HEK293 (cell line): ENCODE measurements at regions not wholly inside any gene's neighbourhood (a gene's known extent, or its start where the extent isn't known, plus 50 kb on each side); places are given as distances from the start of the nearest gene placed in this dataset.

Experiments used
- CTCF ChIP-seq: fragments of 450-650 bp; formaldehyde crosslinking; IDR thresholded peaks from 2 replicates; pipeline ENCODE4 v1.5.1; 2016; ENCODE audit warnings: missing biosample characterization, missing genetic modification characterization
- KLF1 ChIP-seq: fragments of 450-650 bp; formaldehyde crosslinking; IDR thresholded peaks from 2 replicates; pipeline ENCODE4 v1.5.1; 2016; ENCODE audit warnings: missing biosample characterization, missing genetic modification characterization
- ZNF121 ChIP-seq: fragments of 450-650 bp; formaldehyde crosslinking; IDR thresholded peaks from 2 replicates; pipeline ENCODE4 v1.5.1; 2016; ENCODE audit warnings: missing biosample characterization, missing genetic modification characterization
- ZNF24 ChIP-seq: fragments of 450-650 bp; formaldehyde crosslinking; IDR thresholded peaks from 2 replicates; pipeline ENCODE4 v1.5.1; 2016; ENCODE audit warnings: missing biosample characterization, missing genetic modification characterization
- ZNF362 ChIP-seq: fragments of 450-650 bp; formaldehyde crosslinking; IDR thresholded peaks from 2 replicates; pipeline ENCODE4 v1.5.1; 2016; ENCODE audit warnings: missing biosample characterization, missing genetic modification characterization
- ZNF510 ChIP-seq: fragments of 450-650 bp; formaldehyde crosslinking; IDR thresholded peaks from 2 replicates; pipeline ENCODE4 v1.5.1; 2018; ENCODE audit warnings: mild to moderate bottlenecking, missing genetic modification characterization, missing biosample characterization; ENCODE audit not compliant: insufficient replicate concordance
- TF ChIP-seq, protein P1 (sequence below): fragments of 450-650 bp; formaldehyde crosslinking; IDR thresholded peaks from 2 replicates; pipeline ENCODE4 v1.5.1; 2016; ENCODE audit warnings: missing biosample characterization, missing genetic modification characterization

DNA sequence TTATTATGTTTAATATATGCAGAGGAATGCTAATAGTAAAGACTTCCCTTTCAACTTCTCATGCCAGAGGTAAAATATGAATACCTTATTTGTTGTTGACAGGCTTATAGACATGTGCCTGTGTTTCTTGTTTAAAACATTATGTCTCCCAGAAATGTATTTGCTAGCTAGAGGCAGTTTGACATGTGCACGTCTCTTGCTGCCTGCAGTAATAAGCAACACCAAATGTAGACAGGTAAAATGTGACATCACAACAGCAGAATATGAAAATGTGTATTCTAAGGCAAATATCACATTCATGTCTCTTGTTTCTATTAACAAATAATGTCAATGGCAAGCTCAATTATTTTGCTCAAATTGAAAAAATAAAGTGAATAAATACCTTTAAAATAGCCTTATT is 80.2 kb upstream of the NEGR1 start:
- TF ChIP-seq CTCF (tag by site-specific recombination), result no peak
- TF ChIP-seq ZNF121, result no peak
- TF ChIP-seq ZNF510 (tag by site-specific recombination), result no peak
- TF ChIP-seq KLF1 (tag by site-specific recombination), result no peak
- TF ChIP-seq, protein P1, sequence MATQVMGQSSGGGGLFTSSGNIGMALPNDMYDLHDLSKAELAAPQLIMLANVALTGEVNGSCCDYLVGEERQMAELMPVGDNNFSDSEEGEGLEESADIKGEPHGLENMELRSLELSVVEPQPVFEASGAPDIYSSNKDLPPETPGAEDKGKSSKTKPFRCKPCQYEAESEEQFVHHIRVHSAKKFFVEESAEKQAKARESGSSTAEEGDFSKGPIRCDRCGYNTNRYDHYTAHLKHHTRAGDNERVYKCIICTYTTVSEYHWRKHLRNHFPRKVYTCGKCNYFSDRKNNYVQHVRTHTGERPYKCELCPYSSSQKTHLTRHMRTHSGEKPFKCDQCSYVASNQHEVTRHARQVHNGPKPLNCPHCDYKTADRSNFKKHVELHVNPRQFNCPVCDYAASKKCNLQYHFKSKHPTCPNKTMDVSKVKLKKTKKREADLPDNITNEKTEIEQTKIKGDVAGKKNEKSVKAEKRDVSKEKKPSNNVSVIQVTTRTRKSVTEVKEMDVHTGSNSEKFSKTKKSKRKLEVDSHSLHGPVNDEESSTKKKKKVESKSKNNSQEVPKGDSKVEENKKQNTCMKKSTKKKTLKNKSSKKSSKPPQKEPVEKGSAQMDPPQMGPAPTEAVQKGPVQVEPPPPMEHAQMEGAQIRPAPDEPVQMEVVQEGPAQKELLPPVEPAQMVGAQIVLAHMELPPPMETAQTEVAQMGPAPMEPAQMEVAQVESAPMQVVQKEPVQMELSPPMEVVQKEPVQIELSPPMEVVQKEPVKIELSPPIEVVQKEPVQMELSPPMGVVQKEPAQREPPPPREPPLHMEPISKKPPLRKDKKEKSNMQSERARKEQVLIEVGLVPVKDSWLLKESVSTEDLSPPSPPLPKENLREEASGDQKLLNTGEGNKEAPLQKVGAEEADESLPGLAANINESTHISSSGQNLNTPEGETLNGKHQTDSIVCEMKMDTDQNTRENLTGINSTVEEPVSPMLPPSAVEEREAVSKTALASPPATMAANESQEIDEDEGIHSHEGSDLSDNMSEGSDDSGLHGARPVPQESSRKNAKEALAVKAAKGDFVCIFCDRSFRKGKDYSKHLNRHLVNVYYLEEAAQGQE, result no peak
- no peak for TF ChIP-seq ZNF24
- no peak for TF ChIP-seq ZNF362
